GM23248 (cell line): ENCODE measurements at regions not wholly inside any gene's neighbourhood (a gene's known extent, or its start where the extent isn't known, plus 50 kb on each side); places are given as distances from the start of the nearest gene placed in this dataset.
A peak's percentile ranks its signal among the peaks of the same experiment; 100 is the strongest.
"Not testable (repeated sequence)": the region's sequence is repeated elsewhere in the genome, so short reads cannot be mapped to it uniquely, and the experiment has no call there.

ENCODE experiments used
- DNase-seq: peaks from one replicate; pipeline ENCODE4 v3.0.0-alpha.2; 2015
- H2AFZ ChIP-seq: fragments of 200-600 bp; sonication (generic); 2 replicates; pipeline ENCODE4 v1.6.1; 2016; ENCODE audit warnings: antibody characterized with exemption
- H3F3A ChIP-seq: fragments of 200-600 bp; sonication (generic); 2 replicates; pipeline ENCODE4 v1.6.1; 2016; ENCODE audit warnings: mild to moderate bottlenecking, antibody characterized with exemption, mixed run types; ENCODE audit not compliant: insufficient read depth
- H3K27ac ChIP-seq: fragments of 200-600 bp; sonication (generic); 2 replicates; pipeline ENCODE4 v1.5.1; 2016; ENCODE audit warnings: mild to moderate bottlenecking
- H3K27me3 ChIP-seq: fragments of 200-600 bp; sonication (generic); replicated peaks from 2 replicates; pipeline ENCODE4 v1.6.1; 2016; ENCODE audit warnings: mild to moderate bottlenecking; ENCODE audit not compliant: insufficient read depth
- H3K36me3 ChIP-seq: fragments of 200-600 bp; sonication (generic); 2 replicates; pipeline ENCODE4 v1.6.1; 2016; ENCODE audit warnings: low read depth, mild to moderate bottlenecking
- H3K4me1 ChIP-seq: fragments of 200-600 bp; sonication (generic); 2 replicates; pipeline ENCODE4 v1.6.1; 2016; ENCODE audit warnings: mild to moderate bottlenecking; ENCODE audit not compliant: insufficient read depth
- H3K4me2 ChIP-seq: fragments of 200-600 bp; sonication (generic); one replicate; pipeline ENCODE4 v1.6.1; 2016; ENCODE audit warnings: mild to moderate bottlenecking; ENCODE audit not compliant: unreplicated experiment
- H3K4me3 ChIP-seq: fragments of 200-600 bp; sonication (generic); 2 replicates; pipeline ENCODE4 v1.5.1; 2016; ENCODE audit warnings: mild to moderate bottlenecking
- H3K79me2 ChIP-seq: fragments of 200-600 bp; sonication (generic); 2 replicates; pipeline ENCODE4 v1.6.1; 2016; ENCODE audit warnings: mild to moderate bottlenecking; ENCODE audit not compliant: insufficient read depth
- H3K9ac ChIP-seq: fragments of 200-600 bp; sonication (generic); 2 replicates; pipeline ENCODE4 v1.6.1; 2016; ENCODE audit warnings: mild to moderate bottlenecking
- H3K9me2 ChIP-seq: fragments of 200-600 bp; sonication (generic); 2 replicates; pipeline ENCODE4 v1.6.1; 2016; ENCODE audit warnings: mixed run types, mild to moderate bottlenecking, moderate library complexity; ENCODE audit not compliant: insufficient read depth
- H3K9me3 ChIP-seq: fragments of 200-600 bp; sonication (generic); one replicate; pipeline ENCODE4 v1.6.1; 2017; ENCODE audit warnings: low read depth
- H4K20me1 ChIP-seq: fragments of 200-600 bp; sonication (generic); 2 replicates; pipeline ENCODE4 v1.6.0; 2016; ENCODE audit not compliant: insufficient read depth
- EZH2 ChIP-seq: fragments of 200-600 bp; sonication (generic); IDR thresholded peaks from 2 replicates; pipeline ENCODE4 v1.6.1; 2018; ENCODE audit warnings: antibody characterized with exemption, mild to moderate bottlenecking; ENCODE audit not compliant: insufficient read depth, poor library complexity, severe bottlenecking
- EZH2phosphoT487 ChIP-seq: fragments of 200-600 bp; sonication (generic); IDR thresholded peaks from 2 replicates; pipeline ENCODE4 v1.6.1; 2018; ENCODE audit warnings: antibody characterized with exemption, moderate library complexity, mild to moderate bottlenecking, low read depth; ENCODE audit not compliant: insufficient read depth
- WGBS, 2 experiments: methylation state at CpG; one replicate each; pipeline ENCODE4 v1.1.6; 2015 to 2017; ENCODE audit warnings: low lambda C conversion rate in 2 of 2, low coverage in 1 of 2; ENCODE audit errors: missing lambda C conversion rate in 2 of 2; 5-methylcytosine and 5-hydroxymethylcytosine counted together
- in situ Hi-C: fragments of 300-500 bp; cut with MboI; formaldehyde crosslinking; loops from 2 replicates; pipeline ENCODE4 v1.15.0; 2020

DNA sequence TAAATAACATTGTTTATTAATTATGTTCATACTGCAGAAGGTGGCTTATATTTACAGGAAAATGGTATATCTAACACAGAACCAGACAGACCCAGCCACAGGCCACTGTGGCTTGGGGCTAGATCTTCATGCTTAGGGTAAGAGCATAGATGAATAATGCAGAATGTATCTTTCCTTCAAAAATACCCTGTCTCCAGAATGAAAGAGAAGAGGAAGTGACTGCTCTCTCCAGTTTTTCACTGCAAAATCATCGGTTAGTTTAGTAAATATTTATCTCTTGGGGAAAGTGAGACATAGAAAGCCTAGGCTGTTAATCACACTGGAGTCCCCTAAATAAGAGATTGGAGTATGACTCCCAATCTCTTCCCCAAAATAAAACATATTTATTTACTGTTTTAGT is 453.7 kb downstream of the NAV3 start:
- Histone ChIP-seq H3K9ac (no peak overlapping the region), H3K9me3 (no peaks in the 10 kb centered on the region), H3K4me2 (no peak overlapping the region), H3K27ac (no peak overlapping the region), H3K4me1 (peaks cover 22% of the 10 kb centered on the region), H3K4me3 (no peak overlapping the region), H3K79me2 (no peaks in the 10 kb centered on the region), H3K9me2 (no peaks in the 10 kb centered on the region), H2AFZ (peak overlapping the region; percentile 68), H3F3A (peaks cover 4% of the 10 kb centered on the region), H3K27me3 (no peaks in the 10 kb centered on the region), H4K20me1 (no peaks in the 10 kb centered on the region), H3K36me3 (no peaks in the 10 kb centered on the region)
- 35 to 42% methylated on average over 1 of the region's 1 CpG for WGBS, 2 experiments
- TF ChIP-seq EZH2 (no peak), EZH2phosphoT487 (no peak)
- DNase-seq = no peak
- in situ Hi-C loops = no loop called here

- Histone ChIP-seq H3K9me2 (no peaks in the 10 kb centered on the region), H2AFZ (peak overlapping the region; percentile 59), H4K20me1 (no peaks in the 10 kb centered on the region), H3K9ac (peak overlapping the region; percentile 81), H3K27ac (peak overlapping the region; percentile 98), H3K4me2 (peak overlapping the region; percentile 82), H3K9me3 (no peaks in the 10 kb centered on the region), H3K36me3 (no peaks in the 10 kb centered on the region), H3K79me2 (no peaks in the 10 kb centered on the region), H3K4me3 (peak overlapping the region; percentile 65), H3K4me1 (peaks cover 52% of the 10 kb centered on the region), H3F3A (peaks cover 31% of the 10 kb centered on the region), H3K27me3 (no peaks in the 10 kb centered on the region)
- WGBS, 2 experiments = 7 to 9% methylated on average over 5 of the region's 5 CpGs
- DNase-seq = peak; percentile 96
- 0 out of 2 replicates have a peak, but pooled peaks have one; percentile 74 for TF ChIP-seq EZH2phosphoT487
- no peak for TF ChIP-seq EZH2
- in situ Hi-C loops = no loop called here
Observed at GRCh38 chr12:78290606-78291345, 460.1 kb downstream of the NAV3 start.

GRCh38 chr12:78293059-78293686 is 462.5 kb downstream of the NAV3 start:
- Histone ChIP-seq H3F3A (peaks cover 31% of the 10 kb centered on the region), H4K20me1 (no peaks in the 10 kb centered on the region), H3K36me3 (no peaks in the 10 kb centered on the region), H3K9ac (no peak overlapping the region), H3K27me3 (no peaks in the 10 kb centered on the region), H2AFZ (peak overlapping the region; percentile 26; the same call in 1 of the 2 replicates), H3K4me3 (no peak overlapping the region), H3K9me3 (no peaks in the 10 kb centered on the region), H3K4me1 (peaks cover 49% of the 10 kb centered on the region), H3K79me2 (no peaks in the 10 kb centered on the region), H3K4me2 (no peak overlapping the region), H3K9me2 (no peaks in the 10 kb centered on the region), H3K27ac (peak overlapping the region; percentile 30; the same call in 1 of the 2 replicates)
- 83 to 98% methylated on average over 1 of the region's 1 CpG for WGBS, 2 experiments
- TF ChIP-seq EZH2phosphoT487 = no peak
- TF ChIP-seq EZH2 = no peak
- peak; percentile 44 for DNase-seq
- in situ Hi-C loops = no loop called here

DNA sequence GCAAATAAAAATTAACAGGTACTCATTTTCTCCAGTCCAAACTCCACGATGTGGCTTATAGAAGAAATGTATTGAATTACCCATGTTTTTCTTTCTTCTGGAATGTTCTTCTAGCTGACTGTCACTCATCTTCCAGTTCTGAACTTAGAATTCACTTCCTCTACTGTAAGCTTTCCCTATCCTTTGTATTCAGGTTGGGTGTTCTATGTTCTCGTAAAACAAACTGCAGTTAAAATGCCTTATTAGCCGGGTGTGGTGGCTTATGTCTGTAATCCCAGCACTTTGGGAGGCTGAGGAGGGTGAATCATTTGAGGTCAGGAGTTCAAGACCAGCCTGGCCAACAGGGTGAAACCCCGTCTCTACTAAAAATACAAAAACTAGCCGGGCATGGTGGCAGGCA is 470.6 kb downstream of the NAV3 start:
- H3K4me1 ChIP-seq, in situ Hi-C loops, H3K9me2 ChIP-seq, H4K20me1 ChIP-seq, H3K4me3 ChIP-seq, H3K27me3 ChIP-seq, H3K36me3 ChIP-seq, H3K4me2 ChIP-seq, H3K9me3 ChIP-seq, H3K27ac ChIP-seq, H3K9ac ChIP-seq, DNase-seq, H2AFZ ChIP-seq, H3K79me2 ChIP-seq, H3F3A ChIP-seq: not testable (repeated sequence)
- WGBS, 2 experiments = 93 to 96% methylated on average over 5 of the region's 5 CpGs
